ENCODE measurements at regions not wholly inside any gene's neighbourhood (a gene's known extent, or its start where the extent isn't known, plus 50 kb on each side); places are given as distances from the start of the nearest gene placed in this dataset.

DNA sequence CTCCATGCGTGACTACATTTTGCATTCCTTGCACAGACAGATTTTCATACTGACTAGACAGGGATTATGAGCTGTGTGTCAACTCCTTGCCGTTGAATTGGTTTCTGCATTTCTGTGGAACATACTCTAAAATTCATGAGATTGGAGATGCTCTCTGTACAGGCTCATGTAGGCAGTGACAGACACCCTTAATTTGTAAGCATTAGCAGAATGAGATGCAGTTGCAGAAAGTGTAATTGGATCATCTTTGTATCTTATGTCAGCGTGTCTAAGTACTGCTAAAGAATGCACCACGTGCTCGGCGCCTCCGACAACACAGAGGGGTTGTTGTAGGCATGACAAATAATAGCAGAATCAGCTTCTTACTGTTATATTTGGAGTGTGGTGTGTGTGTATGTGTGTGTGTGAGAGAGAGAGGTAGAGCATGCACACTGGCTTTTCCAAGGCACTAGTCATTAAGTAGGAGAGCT lies 212.4 kb downstream of the CMPK2 start:
- intact Hi-C loops (cut with micrococcal nuclease): loop anchor here (10.0 kb wide), 1 partner anchor 121 kb away; no protein-coding TSS in a partner anchor

DNA sequence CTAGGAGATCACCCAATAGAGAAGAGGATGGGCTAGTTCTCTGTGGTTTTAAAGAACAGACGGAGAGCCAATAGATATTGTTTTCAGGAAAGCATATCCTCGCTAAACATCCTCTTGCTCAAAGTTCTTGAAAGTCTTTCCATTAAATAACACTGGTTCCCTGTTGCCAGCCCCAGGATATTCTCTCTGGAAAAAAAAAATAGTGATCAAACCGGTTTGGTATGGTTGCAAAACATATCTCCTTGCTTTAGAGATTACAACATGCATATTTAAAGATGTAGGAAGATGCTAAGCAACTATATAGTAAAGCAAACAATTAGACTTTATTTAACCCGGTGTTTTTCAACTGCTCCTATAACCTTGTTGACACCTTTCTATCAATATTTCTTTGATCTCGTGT lies 211.4 kb downstream of the CMPK2 start:
- intact Hi-C loops (cut with micrococcal nuclease): loop anchor here (10.0 kb wide), 1 partner anchor 121 kb away; no protein-coding TSS in a partner anchor

DNA sequence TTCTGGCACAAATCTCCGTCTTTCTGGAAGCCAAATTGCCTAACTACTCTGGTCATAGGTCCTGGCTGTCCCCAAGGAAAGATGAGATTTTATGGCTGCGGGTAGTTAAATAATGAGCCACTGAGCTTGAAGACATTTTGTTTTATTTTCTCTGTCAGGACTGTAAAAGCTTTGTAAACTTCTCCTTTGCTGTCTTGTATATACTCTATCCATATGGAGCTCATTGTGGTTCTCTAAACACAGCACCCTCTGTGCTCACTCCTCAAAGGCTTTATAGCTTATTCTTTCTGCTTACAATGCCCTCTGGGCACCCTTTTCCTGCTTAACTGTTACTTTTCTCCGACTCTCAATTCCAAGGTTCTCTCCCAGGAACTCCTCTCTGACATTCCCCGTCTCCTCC lies 209.1 kb downstream of the CMPK2 start:
- intact Hi-C loops (cut with micrococcal nuclease): loop anchor here (10.0 kb wide), 1 partner anchor 118 kb away; no protein-coding TSS in a partner anchor

DNA sequence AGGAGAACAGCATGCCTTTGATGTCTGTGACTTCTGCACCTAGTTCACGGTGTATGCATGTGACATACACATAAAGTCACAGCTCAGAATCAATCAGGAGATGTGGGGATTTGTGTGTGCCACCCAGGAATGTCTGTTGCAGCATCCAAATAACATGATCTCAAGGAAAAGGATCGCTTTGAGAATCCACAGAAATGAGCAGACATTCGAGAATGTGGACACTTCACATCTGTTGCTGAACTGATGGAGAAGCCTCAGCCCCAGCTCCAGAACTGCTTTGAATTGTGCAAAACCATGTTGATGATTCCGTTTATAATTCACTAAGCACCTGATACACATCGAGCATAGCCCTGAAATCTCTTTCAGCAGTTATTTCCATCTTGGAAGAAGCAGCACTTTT lies 208.6 kb downstream of the CMPK2 start:
- intact Hi-C loops (cut with micrococcal nuclease): loop anchor here (10.0 kb wide), 1 partner anchor 118 kb away; no protein-coding TSS in a partner anchor

DNA sequence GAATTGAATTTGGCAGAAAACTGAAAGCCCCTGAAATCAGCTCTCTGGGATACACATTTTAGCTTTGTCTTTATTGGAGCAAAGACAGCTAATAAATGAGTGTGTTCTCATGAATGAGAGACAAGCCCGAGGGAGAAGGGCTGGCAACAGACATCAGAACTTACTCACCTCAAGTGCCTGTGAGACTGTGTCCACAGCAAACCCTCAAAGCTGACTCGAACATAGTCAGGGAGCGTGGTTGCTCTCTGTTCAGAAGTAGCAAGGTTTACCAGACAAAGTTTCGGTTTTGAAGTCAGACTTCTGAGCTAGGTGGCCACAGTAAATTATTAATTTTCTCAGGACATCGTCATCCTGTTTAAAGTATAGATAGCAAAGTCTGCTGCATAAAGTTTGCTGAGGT lies 207.9 kb downstream of the CMPK2 start:
- intact Hi-C loops (cut with micrococcal nuclease): loop anchor here (10.0 kb wide), 1 partner anchor 117 kb away; no protein-coding TSS in a partner anchor

DNA sequence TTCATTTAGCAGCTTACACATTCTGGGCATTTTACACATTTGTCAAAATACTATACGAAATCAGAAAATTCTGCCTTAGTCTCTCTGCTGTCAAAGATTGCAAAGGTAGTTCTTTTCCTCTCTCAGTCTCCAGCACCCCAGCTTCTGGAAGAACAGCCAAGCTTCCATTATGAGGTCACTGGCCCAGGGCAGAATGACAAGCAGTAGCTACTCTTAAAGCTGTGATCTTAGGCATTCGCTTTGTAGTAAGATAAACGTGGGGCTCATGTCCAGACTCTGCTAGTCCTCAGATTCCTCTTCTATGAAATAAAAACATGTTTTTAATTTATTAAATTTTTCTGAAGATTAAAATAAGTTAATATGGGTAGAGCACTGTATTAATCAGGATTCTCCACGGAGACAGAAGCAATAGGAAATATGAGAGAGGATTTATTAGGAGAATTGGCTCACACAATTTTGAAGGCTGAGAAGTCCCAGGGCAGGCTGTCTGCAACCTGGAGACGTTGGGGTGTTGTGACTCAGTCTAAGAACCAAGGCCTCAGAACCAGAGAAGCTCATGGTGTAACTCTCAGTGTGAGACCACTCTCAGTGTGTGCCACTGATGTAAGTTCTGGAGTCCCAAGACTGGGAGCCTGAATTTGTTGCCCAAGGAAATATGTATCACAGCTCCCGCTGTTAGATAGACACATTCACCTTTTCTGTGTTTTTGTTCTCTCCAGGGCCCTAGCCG lies 201.2 kb downstream of the CMPK2 start:
- intact Hi-C loops (cut with micrococcal nuclease): no loop called here

DNA sequence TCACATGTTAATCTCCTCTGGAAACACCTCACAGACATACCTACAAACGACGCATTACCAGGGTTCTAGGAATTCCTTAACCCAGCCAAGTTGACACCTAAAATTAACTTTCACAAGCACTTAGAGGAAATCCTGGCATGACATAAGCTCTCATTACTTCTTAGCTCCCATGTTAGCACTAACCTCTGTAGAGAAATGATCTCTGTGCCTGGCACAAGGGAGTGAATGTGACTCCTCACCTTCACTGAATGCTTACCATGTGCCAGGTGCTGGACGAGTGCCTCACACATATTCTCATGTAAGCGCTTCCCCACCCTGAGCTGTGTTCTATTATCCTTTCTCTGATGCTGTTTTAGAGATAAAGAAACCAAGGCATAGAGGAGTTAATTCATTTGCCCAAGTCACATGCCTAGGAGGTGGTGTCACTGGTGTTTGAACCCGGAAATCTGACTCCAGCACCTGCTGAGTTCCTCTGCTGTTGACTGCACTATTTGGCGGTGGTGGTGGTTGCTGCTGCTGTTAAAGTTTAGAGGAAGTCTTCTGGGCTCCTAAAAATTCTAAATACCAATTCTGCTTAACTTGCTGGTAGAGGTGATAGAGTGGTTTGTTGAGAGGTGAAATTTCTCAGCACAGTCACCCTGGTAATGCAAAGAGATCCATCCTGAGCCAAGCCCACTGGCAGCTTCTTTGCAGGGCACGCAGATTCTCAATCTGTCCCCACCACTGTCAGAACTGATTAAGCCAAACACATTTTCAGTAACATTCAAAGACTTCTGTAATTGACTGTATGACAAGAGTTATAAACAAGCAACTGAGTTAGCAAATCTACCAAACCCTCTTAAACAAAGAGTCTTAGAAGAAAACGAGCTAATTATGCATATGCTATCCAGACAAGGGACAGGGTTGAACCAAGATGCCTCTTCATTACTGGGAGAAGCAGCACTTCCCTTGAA lies 200.3 kb downstream of the CMPK2 start:
- intact Hi-C loops (cut with micrococcal nuclease): no loop called here

DNA sequence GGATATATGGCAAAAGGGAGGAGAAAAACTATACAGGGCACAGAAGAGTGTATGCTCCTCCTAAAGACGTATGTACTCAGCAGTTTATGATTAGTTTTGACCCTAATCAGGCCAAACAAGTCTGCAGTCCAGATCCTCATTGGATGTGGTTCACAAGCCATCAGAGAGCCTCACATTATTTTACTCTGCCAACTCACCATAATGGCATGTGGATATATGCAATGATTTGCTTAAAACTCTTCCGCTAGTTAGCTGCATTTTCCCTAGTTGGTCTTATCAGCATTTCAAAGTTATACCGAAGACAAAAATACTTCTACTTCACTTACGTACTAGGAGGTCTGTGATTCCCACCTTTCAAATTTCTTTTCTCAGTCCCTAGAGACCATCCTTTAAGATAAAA lies 198.4 kb downstream of the CMPK2 start:
- intact Hi-C loops (cut with micrococcal nuclease): no loop called here

DNA sequence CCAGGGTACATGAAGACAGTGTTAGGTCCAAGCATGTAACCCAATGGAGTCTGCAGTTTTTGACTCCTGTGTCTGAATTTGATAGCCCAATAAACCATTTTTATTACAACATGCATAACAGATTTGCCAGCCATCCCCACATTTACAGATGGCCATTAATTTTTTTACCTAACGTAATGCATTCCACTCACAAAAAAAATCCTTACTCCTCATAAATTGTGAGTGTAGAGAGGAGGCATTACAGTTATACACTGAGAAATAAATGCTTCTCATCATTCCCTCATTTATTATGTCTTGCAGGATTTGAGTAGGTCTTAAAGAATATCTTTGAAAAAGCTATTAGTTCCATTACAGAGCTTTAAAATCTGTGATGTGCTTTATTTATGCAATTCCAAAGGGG lies 193.8 kb downstream of the CMPK2 start:
- intact Hi-C loops (cut with micrococcal nuclease): no loop called here

DNA sequence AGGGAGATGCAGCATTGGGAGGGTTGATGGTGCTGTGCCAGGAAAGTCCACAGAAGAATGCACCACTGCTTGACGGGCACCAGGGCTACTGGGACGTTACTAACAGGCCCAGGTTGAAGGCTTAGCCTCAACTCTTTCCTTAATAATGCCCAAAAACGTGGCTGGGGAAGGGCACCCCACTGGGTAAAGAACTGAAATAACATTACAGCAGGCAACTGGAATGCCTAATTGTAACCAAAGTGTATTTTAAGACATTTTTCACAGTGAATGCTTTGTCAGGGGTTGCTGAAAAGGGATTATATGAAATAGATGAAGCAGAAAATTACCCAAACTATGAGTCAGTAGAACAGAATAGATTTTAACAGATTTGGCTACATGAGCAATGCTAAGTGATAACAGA lies 191.3 kb downstream of the CMPK2 start:
- intact Hi-C loops (cut with micrococcal nuclease): no loop called here

DNA sequence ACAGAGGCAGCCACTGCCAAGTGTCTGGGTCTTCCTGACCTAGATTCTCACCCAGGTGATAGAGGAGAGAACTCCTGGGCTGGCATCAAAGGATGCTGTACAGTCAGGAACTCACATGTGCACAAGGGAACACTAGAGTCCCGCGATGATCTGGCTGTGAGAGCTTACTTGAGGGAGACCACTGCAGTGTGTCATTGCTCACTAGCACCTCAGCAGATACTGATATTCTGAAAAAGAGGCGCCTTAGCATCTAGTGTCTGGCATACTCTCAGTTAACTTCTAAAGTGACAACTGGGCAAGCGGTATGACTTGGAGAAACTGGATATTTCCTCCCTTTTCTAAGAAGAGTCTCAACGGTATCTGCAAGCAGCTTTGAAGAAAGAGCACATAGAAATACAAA lies 189.9 kb downstream of the CMPK2 start:
- intact Hi-C loops (cut with micrococcal nuclease): no loop called here

DNA sequence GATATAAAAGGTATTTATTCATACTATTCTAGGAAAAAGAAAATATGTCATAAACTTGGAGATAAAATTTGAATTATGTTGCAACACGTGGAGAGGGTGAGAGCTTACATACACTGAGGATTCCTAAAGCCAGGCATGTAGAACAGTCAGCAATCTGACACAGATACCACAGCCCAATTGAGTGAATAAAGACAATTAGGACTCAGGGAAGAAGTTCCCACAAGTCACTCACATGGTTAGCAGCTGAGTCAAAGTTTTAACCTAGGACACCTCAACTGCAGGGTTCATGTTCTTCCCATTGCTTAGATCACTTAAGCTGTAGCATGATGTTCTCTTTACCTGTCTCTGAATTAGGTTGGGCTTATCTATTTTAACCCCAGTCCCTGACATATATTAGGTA lies 189.5 kb downstream of the CMPK2 start:
- intact Hi-C loops (cut with micrococcal nuclease): no loop called here

DNA sequence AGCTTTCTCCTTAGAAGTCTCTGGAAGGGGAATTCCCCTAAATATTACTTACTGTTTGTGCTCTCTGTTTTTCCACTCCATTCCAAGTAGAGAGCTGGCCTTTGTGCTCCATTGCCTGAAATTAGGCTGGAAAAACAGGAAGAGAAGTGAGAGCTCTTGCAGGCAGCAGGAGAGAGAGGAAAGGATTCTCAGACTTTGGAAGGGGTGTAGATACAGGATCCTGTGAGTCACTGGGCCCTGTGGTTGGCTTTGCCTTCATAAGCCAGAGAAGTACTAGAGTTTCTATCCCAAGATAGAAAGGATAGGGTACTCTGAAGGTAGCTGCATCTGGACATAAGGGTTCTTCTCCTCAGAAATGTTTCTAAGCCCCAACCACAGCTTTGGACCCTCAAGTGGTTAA lies 188.9 kb downstream of the CMPK2 start:
- intact Hi-C loops (cut with micrococcal nuclease): no loop called here

DNA sequence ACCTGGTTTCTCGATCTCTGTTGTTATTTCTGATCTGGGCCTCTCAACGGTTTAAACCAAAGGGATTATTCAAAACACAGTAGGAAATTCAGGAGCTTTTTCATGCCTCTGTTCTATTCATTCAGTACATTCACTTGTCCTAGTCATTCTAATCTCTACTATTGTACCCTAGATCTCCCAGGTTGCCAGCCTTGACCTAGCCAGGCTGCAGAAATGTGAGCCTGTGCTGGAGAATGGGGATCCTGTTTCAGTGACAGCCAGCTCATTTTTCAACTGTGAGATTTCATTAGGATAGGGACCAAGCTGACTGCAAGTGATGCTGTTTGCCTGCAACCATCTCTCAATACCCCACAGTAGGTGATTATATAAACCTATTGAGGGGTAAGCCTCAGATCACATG lies 186.2 kb downstream of the CMPK2 start:
- intact Hi-C loops (cut with micrococcal nuclease): no loop called here

DNA sequence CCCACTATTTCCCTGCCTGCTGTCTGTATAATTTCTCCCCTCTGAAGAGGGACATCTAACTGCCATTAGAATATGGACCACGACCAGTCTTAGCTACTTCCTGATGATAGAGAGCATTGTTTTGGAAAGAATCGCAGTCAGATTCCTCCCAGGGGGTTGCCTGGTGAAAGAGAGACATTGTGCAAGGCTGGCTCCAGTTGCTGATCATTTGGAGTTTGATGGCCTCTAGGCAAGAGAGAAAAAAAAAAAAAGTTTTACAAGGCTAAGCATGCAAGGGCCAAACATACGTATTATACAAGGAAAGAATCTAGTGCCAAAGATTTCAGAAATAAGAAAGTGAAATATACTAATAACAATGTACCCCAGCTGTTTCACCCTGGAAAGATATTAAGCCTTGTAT lies 182.2 kb downstream of the CMPK2 start:
- intact Hi-C loops (cut with micrococcal nuclease): no loop called here

DNA sequence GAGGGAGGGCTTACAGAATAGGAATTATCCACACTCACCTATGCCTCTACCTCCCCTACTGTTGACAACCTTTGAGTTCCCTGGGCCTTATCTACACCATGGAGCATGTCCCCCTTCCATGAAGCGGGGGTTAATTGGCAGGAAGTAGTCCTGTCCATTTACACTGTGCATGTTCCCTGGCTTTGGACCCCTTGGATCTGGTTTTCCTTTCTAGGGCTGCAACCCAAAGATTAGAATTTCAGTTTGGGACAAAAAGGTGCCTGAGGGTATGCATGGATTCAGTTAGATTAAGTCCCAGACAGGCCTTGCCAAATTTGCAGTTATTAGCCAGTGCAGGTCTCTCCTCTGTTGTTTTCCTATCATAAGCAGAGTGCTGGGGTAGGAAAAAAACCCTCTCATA lies 180.3 kb downstream of the CMPK2 start:
- intact Hi-C loops (cut with micrococcal nuclease): no loop called here

DNA sequence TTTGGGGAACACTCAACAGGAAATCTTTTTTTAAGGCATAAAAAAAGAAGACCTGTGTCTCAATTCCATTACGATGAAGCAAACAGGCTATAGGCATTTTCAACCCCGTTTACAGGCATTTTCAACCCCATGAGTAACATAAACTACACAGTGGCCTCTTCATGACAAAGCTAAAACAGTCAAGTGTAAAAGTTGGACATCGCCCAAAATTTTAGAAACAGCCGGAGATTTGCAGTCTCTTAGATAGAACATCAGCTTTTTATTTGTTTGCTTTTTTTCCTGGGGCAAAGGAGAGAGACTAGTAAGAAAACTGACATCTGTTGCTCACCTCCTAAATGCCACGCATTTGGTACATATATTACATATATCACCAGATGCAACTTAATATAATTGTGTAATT lies 173.7 kb downstream of the CMPK2 start:
- intact Hi-C loops (cut with micrococcal nuclease): no loop called here

DNA sequence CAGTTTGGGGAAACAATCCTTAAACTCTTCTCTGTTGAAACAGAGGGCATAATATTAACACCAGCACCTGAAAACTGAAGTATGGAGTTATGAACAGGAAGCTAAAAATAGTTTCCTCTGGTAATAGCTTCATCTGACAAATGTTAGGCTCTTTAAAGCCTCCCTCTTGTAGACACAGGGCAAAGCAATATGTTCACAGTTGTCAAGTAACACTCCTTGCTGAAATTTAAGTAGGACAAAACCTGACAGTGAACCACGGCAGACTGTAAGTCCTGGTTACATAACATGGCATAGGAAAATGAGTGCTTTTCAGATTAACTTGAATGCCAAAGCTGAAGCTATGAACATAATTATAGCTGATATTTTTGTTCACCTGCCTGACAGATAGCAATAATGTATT lies 172.9 kb downstream of the CMPK2 start:
- intact Hi-C loops (cut with micrococcal nuclease): no loop called here

DNA sequence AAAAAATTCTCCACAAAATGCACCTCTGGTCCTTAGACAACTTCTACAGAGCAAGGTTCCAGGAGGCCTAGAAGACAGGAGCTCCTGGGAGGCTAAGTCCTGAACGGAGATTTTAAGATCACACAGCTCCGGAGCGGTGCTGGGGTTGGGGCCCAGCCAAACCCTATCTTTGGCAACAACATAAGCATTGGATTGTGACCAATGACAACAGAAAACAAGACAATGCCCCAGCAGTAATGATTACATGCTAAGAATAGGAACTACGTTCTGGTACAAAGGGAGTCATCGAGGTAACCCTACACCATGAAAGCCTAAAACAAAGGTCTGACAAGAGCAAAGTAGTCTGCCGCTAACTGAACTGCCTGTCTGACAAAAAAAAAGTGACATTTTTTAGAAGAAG lies 171.2 kb downstream of the CMPK2 start:
- intact Hi-C loops (cut with micrococcal nuclease): no loop called here

DNA sequence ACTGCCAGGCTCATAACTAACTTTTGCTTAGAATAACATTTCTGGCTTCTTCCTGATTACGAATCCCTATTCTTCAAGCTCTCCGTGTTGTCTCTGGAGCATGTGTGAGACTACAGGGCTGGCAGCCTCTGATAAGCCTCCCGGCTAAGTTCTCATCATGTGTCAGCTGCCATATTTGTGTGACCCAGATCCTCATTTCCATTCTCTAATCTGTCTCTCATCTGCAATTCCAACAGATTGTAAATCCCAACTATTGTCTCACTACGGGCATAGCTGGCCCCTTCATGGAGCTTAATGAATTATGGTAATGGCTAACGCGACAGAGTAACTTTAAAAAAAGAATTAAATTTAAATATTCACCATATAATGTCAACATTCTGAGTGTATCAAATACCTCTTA lies 165.4 kb downstream of the CMPK2 start:
- intact Hi-C loops (cut with micrococcal nuclease): no loop called here

DNA sequence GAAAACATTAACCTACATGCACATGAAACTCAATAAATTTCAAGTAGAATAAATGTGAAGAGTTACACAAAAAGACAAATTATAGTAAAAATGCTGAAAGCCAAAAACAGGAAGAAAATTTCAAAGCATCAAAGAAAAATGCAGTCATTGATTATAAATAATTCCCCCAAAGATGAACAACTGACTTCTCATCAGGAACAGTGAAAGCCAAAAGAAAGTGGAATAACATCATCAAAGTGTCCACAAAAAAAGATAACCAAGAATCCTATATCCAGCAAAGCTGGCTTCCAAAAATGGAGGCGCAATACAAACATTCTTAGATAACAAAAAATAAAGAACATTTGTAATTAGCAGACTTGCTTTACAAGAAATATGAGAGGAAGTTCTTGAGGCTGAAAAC lies 161.6 kb downstream of the CMPK2 start:
- intact Hi-C loops (cut with micrococcal nuclease): no loop called here

DNA sequence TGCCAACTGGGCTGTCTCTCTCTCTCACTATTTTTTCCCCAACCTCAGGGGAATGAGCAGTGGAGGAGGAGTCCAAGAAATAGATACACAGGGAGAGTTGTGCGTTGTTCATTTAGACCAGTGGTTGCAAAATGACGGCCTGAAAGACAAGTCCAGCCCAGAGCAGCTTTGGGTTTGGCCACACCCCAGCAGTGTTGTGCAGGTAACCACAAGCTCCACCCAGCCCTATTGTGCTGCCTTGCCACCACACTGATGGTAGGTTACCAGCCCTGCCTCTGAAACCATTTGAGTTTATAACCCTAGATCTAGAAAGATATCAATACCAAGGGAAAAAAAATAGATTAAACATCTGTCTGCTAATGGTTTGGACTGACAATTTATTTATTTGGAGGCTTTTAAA lies 144.3 kb downstream of the CMPK2 start:
- intact Hi-C loops (cut with micrococcal nuclease): no loop called here
